KMS-11 (cell line): ENCODE measurements at regions not wholly inside any gene's neighbourhood (a gene's known extent, or its start where the extent isn't known, plus 50 kb on each side); places are given as distances from the start of the nearest gene placed in this dataset.
"Not testable (repeated sequence)": the region's sequence is repeated elsewhere in the genome, so short reads cannot be mapped to it uniquely, and the experiment has no call there.

Experiments used
- H2AFZ ChIP-seq: fragments of 200-600 bp; sonication (generic); 2 replicates; pipeline ENCODE4 v1.6.1; 2016; ENCODE audit warnings: antibody characterized with exemption, mixed run types, low read depth
- H3K27ac ChIP-seq: fragments of 200-600 bp; sonication (generic); 2 replicates; pipeline ENCODE4 v1.6.1; 2016; ENCODE audit warnings: mild to moderate bottlenecking, mixed run types
- H3K27me3 ChIP-seq: fragments of 200-600 bp; sonication (generic); 2 replicates; pipeline ENCODE4 v1.6.1; 2017; ENCODE audit warnings: mild to moderate bottlenecking, low read depth, mixed run types, moderate library complexity; ENCODE audit not compliant: insufficient read depth
- H3K36me3 ChIP-seq: fragments of 200-600 bp; sonication (generic); 2 replicates; pipeline ENCODE4 v1.6.1; 2017; ENCODE audit warnings: mild to moderate bottlenecking, mixed run types; ENCODE audit not compliant: insufficient read depth
- H3K4me1 ChIP-seq: fragments of 200-600 bp; sonication (generic); 2 replicates; pipeline ENCODE4 v1.6.1; 2016; ENCODE audit warnings: mild to moderate bottlenecking, low read depth, mixed run types; ENCODE audit not compliant: poor library complexity, severe bottlenecking
- H3K4me2 ChIP-seq: fragments of 200-600 bp; sonication (generic); 2 replicates; pipeline ENCODE4 v1.7.0; 2016; ENCODE audit warnings: mild to moderate bottlenecking, mixed run types
- H3K4me3 ChIP-seq: fragments of 200-600 bp; sonication (generic); IDR thresholded peaks from 2 replicates; pipeline ENCODE4 v1.6.1; 2017; ENCODE audit warnings: low read depth, low read length, mixed read lengths; ENCODE audit not compliant: insufficient read depth
- H3K79me2 ChIP-seq: fragments of 200-600 bp; sonication (generic); 2 replicates; pipeline ENCODE4 v1.6.1; 2016; ENCODE audit warnings: low read depth, mixed run types; ENCODE audit not compliant: insufficient read depth
- H3K9ac ChIP-seq: fragments of 200-600 bp; sonication (generic); 2 replicates; pipeline ENCODE4 v1.6.1; 2016; ENCODE audit warnings: mild to moderate bottlenecking, mixed run types
- H4K20me1 ChIP-seq: fragments of 200-600 bp; sonication (generic); 2 replicates; pipeline ENCODE4 v1.6.1; 2016; ENCODE audit warnings: mild to moderate bottlenecking, mixed run types; ENCODE audit not compliant: insufficient read depth

DNA sequence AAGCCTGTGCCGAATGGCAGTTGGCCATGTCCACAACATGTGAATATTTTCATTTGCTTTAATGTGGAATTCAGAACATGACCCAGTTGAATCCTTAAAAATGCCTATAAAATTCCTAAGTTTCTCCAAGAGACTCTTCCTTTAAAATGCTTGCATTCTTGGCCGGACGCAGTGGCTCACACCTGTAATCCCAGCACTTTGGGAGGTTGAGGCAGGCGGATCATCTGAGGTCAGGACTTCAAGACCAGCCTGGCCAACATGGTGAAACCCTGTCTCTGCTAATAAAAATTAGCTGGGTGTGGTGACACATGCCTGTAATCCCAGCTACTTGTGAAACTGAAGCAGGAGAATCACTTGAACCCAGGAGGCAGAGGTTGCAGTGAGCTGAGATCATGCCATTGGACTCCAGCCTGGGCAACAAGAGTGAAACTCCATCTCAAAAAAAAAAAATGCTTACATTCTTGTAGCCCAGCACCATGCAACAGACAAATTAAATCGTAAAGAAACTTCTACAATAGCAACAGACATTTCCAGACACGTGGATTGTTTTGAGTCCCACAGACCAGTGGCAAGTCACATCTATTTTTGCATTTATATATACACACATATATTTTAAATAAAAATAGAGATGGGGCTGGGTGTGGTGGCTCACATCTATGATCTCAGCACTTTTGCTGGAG is 274.4 kb downstream of the GOLGA6L6 start:
- H3K4me3 ChIP-seq, H3K4me1 ChIP-seq, H4K20me1 ChIP-seq, H3K36me3 ChIP-seq, H3K9ac ChIP-seq, H3K27me3 ChIP-seq, H3K79me2 ChIP-seq, H3K27ac ChIP-seq, H3K4me2 ChIP-seq, H2AFZ ChIP-seq: not testable (repeated sequence)

DNA sequence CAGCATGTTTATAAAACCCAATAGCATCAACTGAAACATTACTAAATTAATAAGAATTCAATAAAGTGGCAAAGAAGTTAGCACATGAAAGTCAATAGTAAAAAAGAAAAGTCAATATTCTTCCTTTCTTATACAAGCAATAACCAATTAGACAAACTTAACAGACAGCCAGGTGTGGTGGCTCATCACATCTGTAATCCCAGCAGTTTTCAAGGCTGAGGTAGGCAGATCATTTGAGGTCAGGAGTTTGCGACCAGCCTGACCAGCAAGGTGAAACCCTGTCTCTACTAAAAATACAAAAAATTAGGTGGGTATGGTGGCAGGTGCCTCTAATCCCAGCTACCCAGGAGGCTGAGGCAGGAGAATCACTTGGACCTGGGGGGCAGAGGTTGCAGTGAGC is 275.9 kb downstream of the GOLGA6L6 start:
- H4K20me1 ChIP-seq, H3K79me2 ChIP-seq, H3K9ac ChIP-seq, H3K4me2 ChIP-seq, H3K36me3 ChIP-seq, H3K27ac ChIP-seq, H3K27me3 ChIP-seq, H2AFZ ChIP-seq, H3K4me1 ChIP-seq, H3K4me3 ChIP-seq: not testable (repeated sequence)

DNA sequence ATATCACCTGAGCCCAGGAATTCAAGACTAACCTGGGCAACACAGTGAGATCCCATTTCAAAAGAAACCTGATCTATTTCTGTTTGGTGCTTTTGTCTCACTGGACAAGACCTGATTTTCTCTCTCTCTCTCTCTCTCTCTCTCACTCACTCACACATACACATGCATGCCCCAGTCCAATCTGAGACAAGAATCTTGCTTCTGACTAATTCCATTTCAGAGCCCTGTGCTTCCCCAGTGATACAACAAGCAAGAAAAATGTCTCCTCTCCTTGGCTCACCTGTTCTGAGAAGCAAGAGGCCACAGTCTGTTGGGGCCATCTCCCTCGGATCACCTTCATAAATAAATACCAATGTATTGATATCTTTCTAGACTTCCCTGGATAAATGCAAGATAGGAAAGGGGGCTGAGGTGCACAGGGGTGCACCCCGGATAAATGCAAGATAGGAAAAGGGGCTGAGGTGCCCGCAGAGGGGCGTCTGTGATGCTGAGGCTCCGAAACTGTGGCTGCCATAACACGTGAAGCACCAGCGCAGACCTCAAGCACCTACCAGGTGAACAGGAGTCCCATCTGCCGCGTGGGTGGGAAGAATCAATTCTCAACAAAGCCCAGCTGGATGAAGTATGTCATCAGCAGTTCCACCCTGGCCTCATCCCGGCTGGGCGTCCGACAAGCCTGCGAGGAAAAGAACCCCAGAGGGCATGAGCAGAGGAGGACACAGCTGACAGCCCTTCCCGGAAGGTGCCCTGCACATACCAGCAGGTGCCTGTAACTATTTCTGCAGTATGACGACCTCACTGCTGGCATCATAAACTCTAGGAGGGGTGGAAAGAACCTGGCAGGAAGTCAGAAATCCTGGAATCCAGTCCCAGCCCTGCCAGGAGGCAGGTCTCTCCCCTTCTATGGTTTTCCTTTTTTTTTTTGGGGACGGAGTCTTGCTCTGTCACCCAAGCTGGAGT is 280.0 kb downstream of the GOLGA6L6 start:
- H3K4me1 ChIP-seq = not testable (repeated sequence)

DNA sequence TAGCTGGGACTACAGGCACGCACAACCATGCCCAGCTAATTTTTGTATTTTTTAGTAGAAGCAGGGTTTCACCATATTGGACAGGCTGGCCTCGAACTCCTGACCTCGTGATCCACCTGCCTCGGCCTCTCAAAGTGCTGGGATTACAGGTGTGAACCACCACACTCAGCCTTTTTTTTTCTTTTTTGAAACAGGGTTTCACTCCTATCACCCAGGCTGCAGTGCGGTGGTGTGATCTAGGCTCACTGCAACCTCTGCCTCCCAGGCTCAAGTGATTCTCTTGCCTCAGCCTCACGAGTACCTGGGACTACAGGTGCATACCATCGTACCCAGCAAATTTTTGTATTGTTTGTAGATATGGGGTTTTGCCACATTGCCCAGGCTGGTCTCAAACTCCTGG is 280.9 kb downstream of the GOLGA6L6 start:
- not testable (repeated sequence) for H3K4me2 ChIP-seq, H3K27me3 ChIP-seq, H2AFZ ChIP-seq, H3K79me2 ChIP-seq, H3K36me3 ChIP-seq, H3K4me3 ChIP-seq, H3K4me1 ChIP-seq, H3K27ac ChIP-seq, H4K20me1 ChIP-seq, H3K9ac ChIP-seq

More for the DNA sequence above, 280.0 kb downstream of the GOLGA6L6 start:
- not testable (repeated sequence) for H3K27ac ChIP-seq, H2AFZ ChIP-seq, H3K4me3 ChIP-seq, H3K9ac ChIP-seq, H3K79me2 ChIP-seq, H3K36me3 ChIP-seq, H3K27me3 ChIP-seq, H4K20me1 ChIP-seq, H3K4me2 ChIP-seq

DNA sequence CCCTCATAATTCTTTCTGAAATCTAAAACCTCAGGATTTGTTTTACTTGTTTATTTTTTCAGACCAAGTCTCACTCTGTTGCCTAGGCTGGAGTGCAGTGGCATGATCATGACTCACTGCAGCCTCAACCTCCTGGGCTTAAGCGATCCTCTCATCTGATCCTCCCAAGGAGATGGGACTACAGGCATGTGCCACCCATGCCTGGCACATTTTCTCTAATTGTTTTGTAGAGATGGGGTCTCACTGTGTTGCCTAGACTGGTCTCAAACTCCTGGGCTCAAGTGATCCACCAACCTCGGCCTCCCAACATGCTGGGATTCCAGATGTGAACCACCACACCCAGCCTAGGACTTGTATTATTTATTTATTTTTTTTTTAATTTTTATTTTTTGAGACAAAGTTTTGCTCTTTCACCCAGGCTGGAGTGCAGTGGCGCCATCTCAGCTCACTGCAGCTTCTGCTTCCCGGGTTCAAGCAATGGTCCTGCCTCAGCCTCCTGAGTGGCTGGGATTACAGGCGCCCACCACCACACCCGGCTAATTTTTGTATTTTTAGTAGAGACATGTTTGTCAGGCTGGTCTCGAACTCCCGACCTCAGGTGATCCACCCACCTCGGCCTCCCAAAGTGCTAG is 281.9 kb downstream of the GOLGA6L6 start:
- not testable (repeated sequence) for H3K27me3 ChIP-seq, H3K27ac ChIP-seq, H2AFZ ChIP-seq

DNA sequence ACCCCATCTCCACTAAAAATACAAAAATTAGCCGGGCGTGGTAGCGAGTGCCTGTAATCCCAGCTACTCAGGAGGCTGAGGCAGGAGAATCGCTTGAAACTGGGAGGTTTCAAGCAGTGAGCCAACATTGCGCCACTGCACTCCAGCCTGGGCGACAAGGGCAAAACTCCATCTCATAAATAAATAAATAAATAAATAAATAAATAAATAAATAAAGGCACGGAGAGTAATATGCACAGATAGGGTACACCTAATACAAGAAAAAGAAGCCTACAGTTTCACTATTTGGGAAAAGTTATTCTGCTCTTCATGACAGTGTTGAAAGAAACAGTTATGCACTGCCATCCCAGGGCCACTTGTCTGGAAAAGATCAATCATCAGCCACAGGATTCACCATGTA is 285.2 kb downstream of the GOLGA6L6 start:
- not testable (repeated sequence) for H3K79me2 ChIP-seq, H3K4me2 ChIP-seq, H3K27me3 ChIP-seq, H3K4me3 ChIP-seq, H3K9ac ChIP-seq, H3K4me1 ChIP-seq, H4K20me1 ChIP-seq, H2AFZ ChIP-seq, H3K27ac ChIP-seq, H3K36me3 ChIP-seq

More for the DNA sequence above, 281.9 kb downstream of the GOLGA6L6 start:
- not testable (repeated sequence) for H3K9ac ChIP-seq, H3K36me3 ChIP-seq, H3K4me2 ChIP-seq, H3K4me1 ChIP-seq, H4K20me1 ChIP-seq, H3K79me2 ChIP-seq, H3K4me3 ChIP-seq

DNA sequence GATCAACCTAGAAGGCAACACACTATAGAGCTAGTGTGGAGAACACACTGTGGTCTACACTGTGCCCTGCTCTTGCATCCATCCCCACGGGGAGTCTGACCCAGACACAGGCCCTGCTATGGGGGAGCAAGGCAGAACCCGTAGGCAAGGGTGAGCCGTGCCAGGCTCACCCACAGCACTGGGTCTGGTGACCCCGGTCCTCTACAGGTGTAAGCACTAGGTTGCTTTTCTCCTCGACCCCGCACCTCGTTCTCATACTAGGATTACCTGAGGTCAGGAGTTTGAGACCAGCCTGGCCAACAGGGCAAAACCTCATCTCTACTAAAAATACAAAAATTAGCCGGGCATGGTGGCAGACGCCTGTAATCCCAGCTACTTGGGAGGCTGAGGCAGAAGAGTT is 286.0 kb downstream of the GOLGA6L6 start:
- H3K4me2 ChIP-seq, H4K20me1 ChIP-seq, H3K79me2 ChIP-seq, H3K36me3 ChIP-seq, H3K27me3 ChIP-seq, H3K4me1 ChIP-seq, H2AFZ ChIP-seq, H3K4me3 ChIP-seq, H3K27ac ChIP-seq, H3K9ac ChIP-seq: not testable (repeated sequence)

DNA sequence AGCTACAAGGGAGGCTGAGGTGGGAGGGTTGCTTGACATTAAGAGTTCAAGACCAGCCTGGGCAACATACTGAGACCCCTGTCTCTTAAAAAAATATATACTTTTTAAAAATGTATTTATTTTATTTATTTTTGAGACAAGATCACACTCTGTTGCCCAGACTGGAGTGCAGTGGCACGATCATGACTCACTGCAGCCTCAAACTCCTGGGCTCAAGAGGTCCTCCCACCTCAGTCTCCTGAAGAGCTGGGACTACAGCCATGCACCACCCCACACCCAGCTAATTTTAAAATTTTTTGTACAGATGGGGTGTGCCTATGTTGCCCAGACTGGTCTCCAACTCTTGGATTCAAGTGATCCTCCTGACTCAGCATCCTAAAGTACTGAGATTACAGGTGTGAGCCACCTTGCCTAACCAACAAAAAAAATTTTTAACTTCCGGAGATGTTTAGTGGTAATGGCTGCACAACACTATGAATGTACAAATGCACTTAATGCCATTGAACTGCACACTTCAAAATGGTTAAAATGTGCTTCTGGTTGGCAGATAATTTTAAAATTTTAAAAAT is 288.5 kb downstream of the GOLGA6L6 start:
- H3K4me3 ChIP-seq, H2AFZ ChIP-seq, H3K79me2 ChIP-seq, H3K9ac ChIP-seq, H3K27me3 ChIP-seq, H3K27ac ChIP-seq, H3K4me2 ChIP-seq, H4K20me1 ChIP-seq, H3K36me3 ChIP-seq, H3K4me1 ChIP-seq: not testable (repeated sequence)

DNA sequence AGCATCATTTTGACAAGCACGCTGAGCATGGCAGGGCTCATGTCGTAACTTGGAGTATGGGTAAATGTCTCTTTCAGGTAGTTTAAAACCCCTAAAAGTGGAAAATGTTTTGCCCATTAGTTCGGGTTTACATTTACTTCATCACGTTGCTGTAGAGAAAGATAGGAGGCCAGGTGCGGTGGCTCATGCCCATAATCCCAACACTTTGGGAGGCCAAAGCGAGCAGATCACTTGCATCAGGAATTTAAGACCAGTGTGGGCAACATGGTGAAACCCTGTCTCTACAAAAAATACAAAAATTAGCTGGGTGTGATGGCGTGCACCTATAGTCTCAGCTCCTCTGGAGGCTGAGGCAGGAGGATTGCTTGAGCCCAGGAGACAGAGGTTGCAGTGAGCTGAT is 289.6 kb downstream of the GOLGA6L6 start:
- H3K4me1 ChIP-seq, H3K27ac ChIP-seq, H4K20me1 ChIP-seq, H3K36me3 ChIP-seq, H3K4me3 ChIP-seq, H3K9ac ChIP-seq, H3K79me2 ChIP-seq, H3K27me3 ChIP-seq, H2AFZ ChIP-seq, H3K4me2 ChIP-seq: not testable (repeated sequence)
